Type B pancreatic cell (in vitro differentiated cells): ENCODE measurements at regions not wholly inside any gene's neighbourhood (a gene's known extent, or its start where the extent isn't known, plus 50 kb on each side); places are given as distances from the start of the nearest gene placed in this dataset.
"Not testable (repeated sequence)": the region's sequence is repeated elsewhere in the genome, so short reads cannot be mapped to it uniquely, and the experiment has no call there.

ENCODE experiments used
- DNase-seq: peaks from one replicate; pipeline ENCODE4 v3.0.0; 2021; ENCODE audit warnings: mixed read lengths; ENCODE audit not compliant: unreplicated experiment; ENCODE audit errors: extremely low spot score
- H3K27ac Mint-ChIP-seq: 2 replicates; pipeline ENCODE4 v1.8.0; 2021; ENCODE audit warnings: mild to moderate bottlenecking, mixed read lengths
- H3K27me3 Mint-ChIP-seq: 2 replicates; pipeline ENCODE4 v1.8.0; 2021; ENCODE audit warnings: mixed read lengths
- H3K36me3 Mint-ChIP-seq: 2 replicates; pipeline ENCODE4 v1.8.0; 2021; ENCODE audit warnings: mixed read lengths
- H3K4me1 Mint-ChIP-seq: one replicate; pipeline ENCODE4 v1.8.0; 2021; ENCODE audit warnings: mixed read lengths; ENCODE audit not compliant: unreplicated experiment
- H3K4me3 Mint-ChIP-seq: 2 replicates; pipeline ENCODE4 v1.8.0; 2021; ENCODE audit warnings: mild to moderate bottlenecking, mixed read lengths
- H3K9me3 Mint-ChIP-seq: 2 replicates; pipeline ENCODE4 v1.8.0; 2021; ENCODE audit warnings: mixed read lengths
- CTCF ChIP-seq: fragments of 200-600 bp; sonication (generic); conservative IDR thresholded peaks from 2 replicates; pipeline ENCODE4 v1.5.0; 2021; ENCODE audit warnings: antibody characterized with exemption, mild to moderate bottlenecking

- H3K36me3 Mint-ChIP-seq = no peaks in the 10 kb centered on the region
- H3K27ac Mint-ChIP-seq = no peak overlapping the region
- H3K4me1 Mint-ChIP-seq = peaks cover 5% of the 10 kb centered on the region
- no peak for TF ChIP-seq CTCF
- H3K27me3 Mint-ChIP-seq = peaks cover 9% of the 10 kb centered on the region
- no peak overlapping the region for H3K4me3 Mint-ChIP-seq
- H3K9me3 Mint-ChIP-seq = peaks cover 5% of the 10 kb centered on the region
- no peak for DNase-seq
Measured at GRCh38 chr2:145383961-145384360, 864.0 kb upstream of the ZEB2 start.

- H3K27ac Mint-ChIP-seq = no peak overlapping the region
- H3K27me3 Mint-ChIP-seq = peaks cover 9% of the 10 kb centered on the region
- H3K36me3 Mint-ChIP-seq = no peaks in the 10 kb centered on the region
- H3K4me1 Mint-ChIP-seq = peaks cover 5% of the 10 kb centered on the region
- no peak for DNase-seq
- no peak overlapping the region for H3K4me3 Mint-ChIP-seq
- H3K9me3 Mint-ChIP-seq = no peaks in the 10 kb centered on the region
- no peak for TF ChIP-seq CTCF
Measured at GRCh38 chr2:145380436-145381017, 860.6 kb upstream of the ZEB2 start.

- TF ChIP-seq CTCF = no peak
- no peak overlapping the region for H3K27ac Mint-ChIP-seq
- no peak for DNase-seq
- peaks cover 5% of the 10 kb centered on the region for H3K4me1 Mint-ChIP-seq
- H3K9me3 Mint-ChIP-seq = no peaks in the 10 kb centered on the region
- H3K36me3 Mint-ChIP-seq = no peaks in the 10 kb centered on the region
- H3K4me3 Mint-ChIP-seq = no peak overlapping the region
- H3K27me3 Mint-ChIP-seq = peaks cover 13% of the 10 kb centered on the region
Measured at GRCh38 chr2:145379934-145380333, 860.0 kb upstream of the ZEB2 start.

- Mint-ChIP-seq H3K36me3 (no peaks in the 10 kb centered on the region), H3K9me3 (no peaks in the 10 kb centered on the region), H3K4me3 (no peak overlapping the region), H3K27me3 (peaks cover 13% of the 10 kb centered on the region), H3K27ac (no peak overlapping the region), H3K4me1 (no peaks in the 10 kb centered on the region)
- no peak for DNase-seq
- no peak for TF ChIP-seq CTCF
Measured at GRCh38 chr2:145374165-145374564, 854.2 kb upstream of the ZEB2 start.

- not testable (repeated sequence) for H3K4me3 Mint-ChIP-seq, H3K4me1 Mint-ChIP-seq, H3K36me3 Mint-ChIP-seq, H3K27ac Mint-ChIP-seq, DNase-seq, H3K9me3 Mint-ChIP-seq, H3K27me3 Mint-ChIP-seq
Measured at GRCh38 chr2:145367334-145367733, 847.4 kb upstream of the ZEB2 start.

- Mint-ChIP-seq H3K27ac (no peak overlapping the region), H3K4me3 (no peak overlapping the region)
Measured at GRCh38 chr2:145366341-145366740, 846.4 kb upstream of the ZEB2 start.

More at GRCh38 chr2:145366341-145366740, 846.4 kb upstream of the ZEB2 start:
- Mint-ChIP-seq H3K27me3 (peaks cover 6% of the 10 kb centered on the region), H3K9me3 (no peaks in the 10 kb centered on the region), H3K36me3 (no peaks in the 10 kb centered on the region), H3K4me1 (peaks cover 6% of the 10 kb centered on the region)
- no peak for TF ChIP-seq CTCF
- no peak for DNase-seq
